SU-DHL-6 (cell line): ENCODE measurements at regions not wholly inside any gene's neighbourhood (a gene's known extent, or its start where the extent isn't known, plus 50 kb on each side); places are given as distances from the start of the nearest gene placed in this dataset.
"Not testable (repeated sequence)": the region's sequence is repeated elsewhere in the genome, so short reads cannot be mapped to it uniquely, and the experiment has no call there.

Experiments used
- CTCF ChIP-seq: fragments of 200-600 bp; sonication (generic); IDR thresholded peaks from one replicate; pipeline ENCODE4 v1.5.1; 2017; ENCODE audit warnings: antibody characterized with exemption, mild to moderate bottlenecking, low read length, moderate library complexity; ENCODE audit not compliant: insufficient read depth, poor library complexity, severe bottlenecking
- EZH2phosphoT487 ChIP-seq: fragments of 200-600 bp; sonication (generic), shearing (Covaris generic); conservative IDR thresholded peaks from 2 replicates; pipeline ENCODE4 v1.6.1; 2018; ENCODE audit warnings: mild to moderate bottlenecking, antibody characterized with exemption, low read length, moderate library complexity, mixed read lengths

- TF ChIP-seq CTCF, EZH2phosphoT487: not testable (repeated sequence)
These were observed 118.4 kb downstream of the SPP2 start for GRCh38 chr2:234168605-234169570.
